ENCODE measurements at regions not wholly inside any gene's neighbourhood (a gene's known extent, or its start where the extent isn't known, plus 50 kb on each side); places are given as distances from the start of the nearest gene placed in this dataset.

DNA sequence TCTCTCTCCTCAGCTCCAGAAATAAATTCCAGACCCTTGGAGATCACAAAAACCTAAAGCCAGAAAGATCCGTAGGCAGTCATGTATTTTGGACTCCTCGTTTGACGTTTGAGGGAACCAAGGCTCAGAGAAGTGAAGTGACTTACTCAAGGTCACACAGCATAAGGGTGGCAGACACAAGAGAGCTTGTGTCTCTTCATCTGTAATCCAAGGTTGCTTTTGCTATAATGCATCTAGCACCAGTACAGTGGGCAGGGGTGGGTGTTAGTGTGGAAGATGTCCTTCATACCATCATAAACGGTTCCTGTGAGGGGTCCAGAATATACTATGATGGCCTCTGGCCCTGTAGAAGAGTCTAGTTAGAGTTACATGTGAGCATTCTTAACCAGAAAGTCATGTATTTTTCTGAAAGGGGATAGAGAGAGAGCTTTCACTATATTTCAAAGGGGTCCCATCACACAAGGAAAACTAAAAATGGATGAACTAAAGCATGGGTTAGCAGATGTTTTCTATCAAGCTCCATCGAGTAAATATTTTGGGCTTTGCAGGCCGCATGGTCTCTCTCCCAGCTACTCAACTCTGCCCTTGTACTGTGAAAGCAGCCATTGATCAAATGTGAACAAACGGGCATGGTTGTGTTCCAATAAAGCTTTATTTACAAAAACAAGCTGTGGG lies 144.9 kb downstream of the TOMM20 start:
- Histone ChIP-seq H3K4me1 (ENCODE audit: insufficient read depth, low read length) (peaks cover 21% of the 10 kb centered on the region), H3K9me3 (ENCODE audit: insufficient read depth, low read depth, low read length) (no peaks in the 10 kb centered on the region), H3K27ac (ENCODE audit: low read length) (no peak overlapping the region), H3K36me3 (ENCODE audit: insufficient read depth, low read depth, low read length) (no peaks in the 10 kb centered on the region), H3K27me3 (ENCODE audit: insufficient read depth, low read length) (no peaks in the 10 kb centered on the region), H3K4me3 (ENCODE audit: low read length) (no peak overlapping the region), H3K9ac (ENCODE audit: low read depth, low read length) (no peak overlapping the region)

GRCh38 chr1:234981758-234982157 lies 146.9 kb downstream of the TOMM20 start:
- no peak overlapping the region for H3K27ac ChIP-seq (ENCODE audit: low read length)
- no peaks in the 10 kb centered on the region for H3K9me3 ChIP-seq (ENCODE audit: insufficient read depth, low read depth, low read length)
- no peak overlapping the region for H3K4me3 ChIP-seq (ENCODE audit: low read length)
- no peaks in the 10 kb centered on the region for H3K27me3 ChIP-seq (ENCODE audit: insufficient read depth, low read length)
- H3K4me1 ChIP-seq (ENCODE audit: insufficient read depth, low read length), result peaks cover 9% of the 10 kb centered on the region
- H3K9ac ChIP-seq (ENCODE audit: low read depth, low read length), result no peak overlapping the region
- H3K36me3 ChIP-seq (ENCODE audit: insufficient read depth, low read depth, low read length), result no peaks in the 10 kb centered on the region

- Histone ChIP-seq H3K36me3 (ENCODE audit: insufficient read depth, low read depth, low read length) (no peaks in the 10 kb centered on the region), H3K27ac (ENCODE audit: low read length) (no peak overlapping the region), H3K4me1 (ENCODE audit: insufficient read depth, low read length) (peaks cover 7% of the 10 kb centered on the region), H3K4me3 (ENCODE audit: low read length) (no peak overlapping the region), H3K27me3 (ENCODE audit: insufficient read depth, low read length) (no peaks in the 10 kb centered on the region), H3K9me3 (ENCODE audit: insufficient read depth, low read depth, low read length) (no peaks in the 10 kb centered on the region), H3K9ac (ENCODE audit: low read depth, low read length) (no peak overlapping the region)
Measured at GRCh38 chr1:234980645-234981396, 147.8 kb downstream of the TOMM20 start.

DNA sequence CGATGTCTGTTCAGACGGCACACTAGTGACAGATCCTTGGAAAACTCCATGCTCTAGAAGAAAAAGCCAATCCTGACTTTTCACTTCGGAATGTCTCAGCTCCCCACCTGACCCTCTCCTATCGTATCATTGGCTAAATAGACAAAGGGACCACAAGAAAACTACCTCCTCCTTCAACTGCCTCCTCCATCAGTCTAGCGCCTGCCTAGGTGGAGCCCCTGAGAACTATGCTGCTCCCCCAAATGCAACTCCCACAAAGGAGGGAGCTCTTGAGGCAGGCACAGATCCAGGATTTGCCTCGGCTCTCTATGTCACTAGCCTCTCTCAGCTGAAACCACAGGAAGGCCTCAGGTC lies 148.4 kb downstream of the TOMM20 start:
- H3K27me3 ChIP-seq (ENCODE audit: insufficient read depth, low read length), result no peaks in the 10 kb centered on the region
- no peak overlapping the region for H3K4me3 ChIP-seq (ENCODE audit: low read length)
- H3K36me3 ChIP-seq (ENCODE audit: insufficient read depth, low read depth, low read length), result no peaks in the 10 kb centered on the region
- H3K4me1 ChIP-seq (ENCODE audit: insufficient read depth, low read length), result peaks cover 7% of the 10 kb centered on the region
- no peak overlapping the region for H3K9ac ChIP-seq (ENCODE audit: low read depth, low read length)
- no peaks in the 10 kb centered on the region for H3K9me3 ChIP-seq (ENCODE audit: insufficient read depth, low read depth, low read length)
- no peak overlapping the region for H3K27ac ChIP-seq (ENCODE audit: low read length)

DNA sequence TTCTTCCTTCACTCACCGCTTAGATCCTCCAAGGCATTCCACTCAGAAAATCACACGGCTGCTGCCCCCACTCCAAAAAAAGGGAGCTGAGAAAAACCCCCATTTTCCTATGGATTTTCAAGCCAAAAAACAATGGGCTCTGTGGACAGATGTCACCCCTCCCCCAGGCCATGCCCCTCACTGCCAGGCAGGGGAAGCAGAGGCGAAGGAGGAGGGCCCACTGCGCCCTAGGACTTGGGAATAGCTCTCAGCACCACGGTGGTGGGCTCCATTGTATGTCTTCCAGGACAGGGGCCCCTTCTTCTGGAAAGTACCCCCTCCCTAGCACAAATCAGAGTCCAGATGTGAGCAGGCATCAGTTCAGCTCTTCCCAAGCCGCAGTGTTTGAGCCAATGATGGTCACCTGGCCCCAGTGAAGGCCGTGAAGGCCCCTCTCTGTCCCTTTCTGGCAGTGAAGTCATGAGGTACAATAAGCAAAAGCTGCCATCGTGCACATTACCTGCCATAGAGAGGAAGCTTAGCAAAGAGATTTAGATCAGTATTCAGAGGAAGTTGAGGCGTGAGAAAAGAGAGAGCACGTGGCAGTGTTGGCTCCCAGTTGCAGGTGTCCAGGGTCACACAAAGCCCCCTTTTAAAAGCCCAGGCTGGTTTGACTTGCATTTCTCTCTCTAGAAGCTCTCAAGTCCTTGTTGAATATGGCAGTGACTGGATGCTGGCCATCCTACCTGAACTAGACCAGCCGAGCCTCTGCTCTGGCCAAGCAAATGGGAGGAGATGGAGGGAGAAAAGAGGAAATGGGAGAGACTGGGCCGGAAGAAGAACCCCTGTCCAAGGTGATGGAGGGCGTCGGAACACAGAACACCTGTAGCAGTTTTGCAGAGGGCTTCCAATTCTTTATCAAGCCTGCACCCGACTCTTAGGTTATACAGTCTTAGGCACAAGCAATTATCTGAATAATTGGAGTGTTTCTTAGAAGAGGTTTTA lies 149.0 kb downstream of the TOMM20 start:
- Histone ChIP-seq H3K9ac (ENCODE audit: low read depth, low read length) (no peak overlapping the region), H3K27ac (ENCODE audit: low read length) (no peak overlapping the region), H3K27me3 (ENCODE audit: insufficient read depth, low read length) (no peaks in the 10 kb centered on the region), H3K4me3 (ENCODE audit: low read length) (no peak overlapping the region), H3K36me3 (ENCODE audit: insufficient read depth, low read depth, low read length) (no peaks in the 10 kb centered on the region), H3K4me1 (ENCODE audit: insufficient read depth, low read length) (peaks cover 7% of the 10 kb centered on the region), H3K9me3 (ENCODE audit: insufficient read depth, low read depth, low read length) (no peaks in the 10 kb centered on the region)

GRCh38 chr1:234978397-234979295 lies 150.0 kb downstream of the TOMM20 start:
- Histone ChIP-seq H3K27me3 (ENCODE audit: insufficient read depth, low read length) (no peaks in the 10 kb centered on the region), H3K4me3 (ENCODE audit: low read length) (no peak overlapping the region), H3K4me1 (ENCODE audit: insufficient read depth, low read length) (peaks cover 7% of the 10 kb centered on the region), H3K27ac (ENCODE audit: low read length) (no peak overlapping the region), H3K36me3 (ENCODE audit: insufficient read depth, low read depth, low read length) (no peaks in the 10 kb centered on the region), H3K9me3 (ENCODE audit: insufficient read depth, low read depth, low read length) (no peaks in the 10 kb centered on the region), H3K9ac (ENCODE audit: low read depth, low read length) (no peak overlapping the region)

- Histone ChIP-seq H3K9me3 (ENCODE audit: insufficient read depth, low read depth, low read length) (no peaks in the 10 kb centered on the region), H3K27ac (ENCODE audit: low read length) (no peak overlapping the region), H3K36me3 (ENCODE audit: insufficient read depth, low read depth, low read length) (no peaks in the 10 kb centered on the region), H3K4me1 (ENCODE audit: insufficient read depth, low read length) (peaks cover 10% of the 10 kb centered on the region), H3K9ac (ENCODE audit: low read depth, low read length) (no peak overlapping the region), H3K27me3 (ENCODE audit: insufficient read depth, low read length) (no peaks in the 10 kb centered on the region), H3K4me3 (ENCODE audit: low read length) (no peak overlapping the region)
Measured at GRCh38 chr1:234977875-234978396, 150.7 kb downstream of the TOMM20 start.

- Histone ChIP-seq H3K27me3 (ENCODE audit: insufficient read depth, low read length) (no peaks in the 10 kb centered on the region), H3K4me1 (ENCODE audit: insufficient read depth, low read length) (peaks cover 16% of the 10 kb centered on the region), H3K36me3 (ENCODE audit: insufficient read depth, low read depth, low read length) (no peaks in the 10 kb centered on the region), H3K9ac (ENCODE audit: low read depth, low read length) (no peak overlapping the region), H3K27ac (ENCODE audit: low read length) (no peak overlapping the region), H3K9me3 (ENCODE audit: insufficient read depth, low read depth, low read length) (no peaks in the 10 kb centered on the region), H3K4me3 (ENCODE audit: low read length) (no peak overlapping the region)
Measured at GRCh38 chr1:234976861-234977680, 151.6 kb downstream of the TOMM20 start.

DNA sequence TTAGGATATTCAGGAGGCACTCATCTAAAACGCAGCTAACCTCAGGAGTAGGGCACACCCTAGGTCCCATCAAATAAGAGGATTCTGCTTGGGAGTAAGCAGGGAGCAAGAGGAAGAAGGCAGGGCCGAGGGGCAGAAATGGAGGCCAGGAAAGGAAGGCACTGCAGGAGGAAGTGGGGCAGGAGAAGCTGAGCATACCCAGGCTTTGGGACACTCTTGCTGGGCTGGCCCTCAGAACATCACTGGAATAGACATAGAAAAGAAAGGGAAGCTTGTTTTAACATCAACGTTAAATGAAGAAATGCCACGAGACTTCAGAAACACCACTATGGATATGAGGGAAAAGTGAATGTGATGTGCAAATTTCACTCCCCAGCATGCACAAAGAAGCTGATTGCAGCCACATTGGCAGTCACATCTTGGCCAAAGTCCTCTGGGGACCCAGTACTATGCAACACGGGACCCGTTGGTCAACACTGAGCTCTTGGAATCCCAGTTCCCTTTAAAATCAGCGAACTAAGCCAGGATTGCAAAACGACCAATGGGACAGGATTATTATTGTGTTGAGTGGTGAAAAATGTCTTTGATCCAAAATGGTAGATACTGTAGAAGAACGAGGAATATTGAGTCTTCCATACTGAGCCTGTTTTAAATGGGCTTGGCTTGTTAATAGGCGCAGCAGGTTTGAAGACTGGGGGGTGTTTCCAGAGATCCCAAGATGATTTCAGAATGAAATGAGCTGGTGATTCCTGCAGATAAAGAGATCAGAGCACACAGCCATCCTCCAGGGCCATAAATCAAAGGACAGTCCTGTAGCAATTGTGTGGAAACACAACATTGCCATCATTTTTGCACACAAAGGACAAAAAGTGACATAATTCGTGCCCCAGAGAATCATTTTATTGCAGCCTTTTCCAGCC lies 152.4 kb downstream of the TOMM20 start:
- Histone ChIP-seq H3K27ac (ENCODE audit: low read length) (no peak overlapping the region), H3K4me1 (ENCODE audit: insufficient read depth, low read length) (peaks cover 24% of the 10 kb centered on the region)

More for the DNA sequence above, 152.4 kb downstream of the TOMM20 start:
- H3K9ac ChIP-seq (ENCODE audit: low read depth, low read length), result no peak overlapping the region
- no peak overlapping the region for H3K4me3 ChIP-seq (ENCODE audit: low read length)
- no peaks in the 10 kb centered on the region for H3K27me3 ChIP-seq (ENCODE audit: insufficient read depth, low read length)
- no peaks in the 10 kb centered on the region for H3K9me3 ChIP-seq (ENCODE audit: insufficient read depth, low read depth, low read length)
- H3K36me3 ChIP-seq (ENCODE audit: insufficient read depth, low read depth, low read length), result no peaks in the 10 kb centered on the region

All from iPS-20b (cell line).